RWPE1 (cell line): ENCODE measurements at regions not wholly inside any gene's neighbourhood (a gene's known extent, or its start where the extent isn't known, plus 50 kb on each side); places are given as distances from the start of the nearest gene placed in this dataset.

Experiments used
- CTCF ChIA-PET: fragments of 350-600 bp; sonication (Branson Sonifier 250); formaldehyde crosslinking; extraction: SDS; loops from one replicate; lab custom pipeline; 2021; lab: Yijun Ruan, JAX
- POLR2A ChIA-PET: fragments of 400-600 bp; formaldehyde crosslinking; extraction: SDS; loops from one replicate; lab custom pipeline; 2020; ENCODE audit warnings: antibody characterized with exemption; ENCODE audit not compliant: low non-redundant PET; lab: Yijun Ruan, JAX
- DNase-seq: peaks from one replicate; pipeline ENCODE4 v3.0.0; 2012; ENCODE audit warnings: low spot score
- H3K27ac ChIP-seq: fragments of 450-650 bp; 2 replicates; pipeline ENCODE4 v1.5.1; 2017
- TF ChIP-seq, protein P1 (sequence below): fragments of 450-650 bp; conservative IDR thresholded peaks from 2 replicates; pipeline ENCODE4 v1.5.1; 2017; ENCODE audit warnings: low read depth, mild to moderate bottlenecking

DNA sequence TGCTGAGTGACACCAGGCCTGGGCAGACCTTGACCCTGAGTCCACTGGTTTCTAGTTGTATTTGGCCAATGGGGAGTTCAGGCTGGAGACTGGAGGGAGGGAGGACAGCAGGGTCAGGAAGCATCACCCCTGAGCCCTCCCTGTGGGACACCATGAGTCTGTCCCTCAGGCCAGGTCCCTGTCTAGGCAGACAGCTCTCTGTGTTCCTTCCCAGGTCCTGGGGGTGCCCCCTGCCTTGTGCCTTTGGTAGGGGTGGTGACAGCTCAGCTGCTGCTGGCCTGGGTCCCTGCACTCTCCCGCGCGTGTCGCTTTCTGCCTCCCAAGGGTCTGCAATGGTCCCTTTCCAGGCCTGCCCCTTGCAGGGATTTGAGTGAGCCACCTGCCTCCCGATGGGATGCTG is 125.5 kb downstream of the OLFM1 start:
- CTCF ChIA-PET, result no interaction called here
- no peak for DNase-seq
- POLR2A ChIA-PET, result no interaction called here
- TF ChIP-seq, protein P1, sequence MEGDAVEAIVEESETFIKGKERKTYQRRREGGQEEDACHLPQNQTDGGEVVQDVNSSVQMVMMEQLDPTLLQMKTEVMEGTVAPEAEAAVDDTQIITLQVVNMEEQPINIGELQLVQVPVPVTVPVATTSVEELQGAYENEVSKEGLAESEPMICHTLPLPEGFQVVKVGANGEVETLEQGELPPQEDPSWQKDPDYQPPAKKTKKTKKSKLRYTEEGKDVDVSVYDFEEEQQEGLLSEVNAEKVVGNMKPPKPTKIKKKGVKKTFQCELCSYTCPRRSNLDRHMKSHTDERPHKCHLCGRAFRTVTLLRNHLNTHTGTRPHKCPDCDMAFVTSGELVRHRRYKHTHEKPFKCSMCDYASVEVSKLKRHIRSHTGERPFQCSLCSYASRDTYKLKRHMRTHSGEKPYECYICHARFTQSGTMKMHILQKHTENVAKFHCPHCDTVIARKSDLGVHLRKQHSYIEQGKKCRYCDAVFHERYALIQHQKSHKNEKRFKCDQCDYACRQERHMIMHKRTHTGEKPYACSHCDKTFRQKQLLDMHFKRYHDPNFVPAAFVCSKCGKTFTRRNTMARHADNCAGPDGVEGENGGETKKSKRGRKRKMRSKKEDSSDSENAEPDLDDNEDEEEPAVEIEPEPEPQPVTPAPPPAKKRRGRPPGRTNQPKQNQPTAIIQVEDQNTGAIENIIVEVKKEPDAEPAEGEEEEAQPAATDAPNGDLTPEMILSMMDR, result no peak
- H3K27ac ChIP-seq, result no peak overlapping the region

DNA sequence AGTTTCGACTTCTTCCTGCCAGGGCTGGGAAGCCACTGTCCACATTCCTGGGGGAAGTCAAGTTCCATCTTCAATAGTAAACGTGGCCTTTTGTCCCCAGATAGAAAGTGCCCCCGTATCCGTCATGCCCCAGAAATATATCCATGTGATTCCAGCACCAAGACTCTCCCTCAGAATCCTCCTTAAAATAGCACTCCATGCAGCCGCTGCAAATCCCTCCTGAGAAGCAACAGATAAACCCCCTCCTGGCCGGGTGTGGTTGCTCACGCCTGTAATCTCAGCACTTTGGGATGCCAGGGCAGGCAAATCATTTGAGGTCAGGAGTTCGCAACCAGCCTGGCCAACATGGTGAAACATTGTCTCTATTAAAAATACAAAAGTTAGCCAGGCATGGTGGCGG is 126.1 kb downstream of the OLFM1 start:
- no peak overlapping the region for H3K27ac ChIP-seq
- CTCF ChIA-PET, result no interaction called here
- TF ChIP-seq, protein P1, result no peak
- POLR2A ChIA-PET, result no interaction called here
- DNase-seq, result no peak

DNA sequence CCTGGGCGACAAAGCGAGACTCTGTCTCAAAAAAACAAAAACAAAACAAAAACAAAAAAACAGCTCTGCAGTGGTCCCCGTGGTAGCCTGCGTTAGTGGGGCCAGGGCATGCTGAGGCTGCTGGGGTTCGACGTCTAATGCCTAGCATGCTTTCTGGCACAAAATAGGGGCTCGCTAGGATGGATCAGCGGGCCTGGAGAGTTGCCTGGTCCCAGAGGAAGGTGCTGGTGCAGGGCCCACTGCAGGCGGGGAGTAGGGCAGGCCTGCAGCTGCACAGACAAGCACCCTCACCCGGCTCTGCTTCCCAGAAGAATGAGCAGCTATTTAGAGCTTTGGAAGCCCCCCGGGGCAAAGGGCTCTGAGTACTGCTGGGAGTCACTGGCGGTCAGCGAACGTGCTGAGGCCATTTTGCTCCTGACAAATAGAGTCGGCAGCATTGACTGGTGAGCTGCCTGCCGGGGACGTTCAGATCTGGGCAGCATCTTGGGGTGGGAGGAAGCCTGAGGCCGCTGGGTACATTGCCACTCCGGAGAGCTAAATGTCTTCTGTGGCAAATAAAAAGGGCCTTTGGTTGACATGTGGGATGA is 126.7 kb downstream of the OLFM1 start:
- ChIA-PET CTCF (no interaction called here), POLR2A (no interaction called here)
- DNase-seq, result no peak
- TF ChIP-seq, protein P1, result no peak
- no peak overlapping the region for H3K27ac ChIP-seq

DNA sequence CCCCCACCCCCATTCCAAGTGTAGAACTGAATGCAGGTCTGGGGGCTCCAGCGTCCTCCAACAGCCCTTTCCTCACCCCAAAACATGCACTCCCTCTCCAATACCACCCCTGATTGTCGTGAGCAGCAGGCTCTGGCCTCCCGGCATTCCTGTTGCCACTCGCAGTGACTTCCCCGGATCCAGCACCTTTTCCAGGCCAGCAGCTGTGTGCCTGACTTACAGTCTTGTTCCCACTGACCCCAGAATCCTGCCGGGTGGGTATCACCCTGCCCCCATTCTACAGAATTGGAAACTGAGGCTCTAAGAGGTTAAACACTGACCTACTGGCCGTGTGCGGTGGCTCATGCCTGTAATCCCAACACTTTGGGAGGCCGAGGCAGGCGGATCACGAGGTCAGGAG is 127.2 kb downstream of the OLFM1 start:
- TF ChIP-seq, protein P1, result no peak
- H3K27ac ChIP-seq, result no peak overlapping the region
- no peak for DNase-seq
- ChIA-PET CTCF (no interaction called here), POLR2A (no interaction called here)

- CTCF ChIA-PET, result interaction anchor here (0.6 kb wide), 2 partner anchors 223 to 766 kb away, joined by 3 to 4 read pairs; no protein-coding TSS in a partner anchor
- DNase-seq, result no peak
- peak overlapping the region; percentile 14; the same call in 1 of the 2 replicates for H3K27ac ChIP-seq
- POLR2A ChIA-PET, result no interaction called here
- TF ChIP-seq, protein P1, result no peak
Observed at GRCh38 chr9:135215571-135216161, 128.2 kb downstream of the OLFM1 start.

GRCh38 chr9:135216236-135216635 is 128.8 kb downstream of the OLFM1 start:
- H3K27ac ChIP-seq, result peak overlapping the region; percentile 14; the same call in 1 of the 2 replicates
- no peak for DNase-seq
- CTCF ChIA-PET, result no interaction called here
- TF ChIP-seq, protein P1, result no peak
- POLR2A ChIA-PET, result no interaction called here
